ENCODE measurements at regions not wholly inside any gene's neighbourhood (a gene's known extent, or its start where the extent isn't known, plus 50 kb on each side); places are given as distances from the start of the nearest gene placed in this dataset.
"Not testable (repeated sequence)": the region's sequence is repeated elsewhere in the genome, so short reads cannot be mapped to it uniquely, and the experiment has no call there.

GRCh38 chr10:109218207-109218606 lies 705.1 kb downstream of the XPNPEP1 start:
- H3K4me3 ChIP-seq (replicated peaks; ENCODE audit: low read depth, low read length), result no peak overlapping the region
- TF ChIP-seq, protein P1, sequence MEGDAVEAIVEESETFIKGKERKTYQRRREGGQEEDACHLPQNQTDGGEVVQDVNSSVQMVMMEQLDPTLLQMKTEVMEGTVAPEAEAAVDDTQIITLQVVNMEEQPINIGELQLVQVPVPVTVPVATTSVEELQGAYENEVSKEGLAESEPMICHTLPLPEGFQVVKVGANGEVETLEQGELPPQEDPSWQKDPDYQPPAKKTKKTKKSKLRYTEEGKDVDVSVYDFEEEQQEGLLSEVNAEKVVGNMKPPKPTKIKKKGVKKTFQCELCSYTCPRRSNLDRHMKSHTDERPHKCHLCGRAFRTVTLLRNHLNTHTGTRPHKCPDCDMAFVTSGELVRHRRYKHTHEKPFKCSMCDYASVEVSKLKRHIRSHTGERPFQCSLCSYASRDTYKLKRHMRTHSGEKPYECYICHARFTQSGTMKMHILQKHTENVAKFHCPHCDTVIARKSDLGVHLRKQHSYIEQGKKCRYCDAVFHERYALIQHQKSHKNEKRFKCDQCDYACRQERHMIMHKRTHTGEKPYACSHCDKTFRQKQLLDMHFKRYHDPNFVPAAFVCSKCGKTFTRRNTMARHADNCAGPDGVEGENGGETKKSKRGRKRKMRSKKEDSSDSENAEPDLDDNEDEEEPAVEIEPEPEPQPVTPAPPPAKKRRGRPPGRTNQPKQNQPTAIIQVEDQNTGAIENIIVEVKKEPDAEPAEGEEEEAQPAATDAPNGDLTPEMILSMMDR (IDR thresholded peaks at IDR 0.05; ENCODE audit: low read depth, low read length, missing control alignments), result no peak
- no peak for DNase-seq (ENCODE audit: extremely low read depth, low read depth)

- H3K4me3 ChIP-seq (replicated peaks; ENCODE audit: low read depth, low read length), result no peak overlapping the region
- DNase-seq (ENCODE audit: extremely low read depth, low read depth), result no peak
- TF ChIP-seq, protein P1 (IDR thresholded peaks at IDR 0.05; ENCODE audit: low read depth, low read length, missing control alignments), result no peak
Observed at GRCh38 chr10:109215291-109216075, 707.8 kb downstream of the XPNPEP1 start.

GRCh38 chr10:109214891-109215290 lies 708.4 kb downstream of the XPNPEP1 start:
- not testable (repeated sequence) for DNase-seq (ENCODE audit: extremely low read depth, low read depth); H3K4me3 ChIP-seq (replicated peaks; ENCODE audit: low read depth, low read length)

DNA sequence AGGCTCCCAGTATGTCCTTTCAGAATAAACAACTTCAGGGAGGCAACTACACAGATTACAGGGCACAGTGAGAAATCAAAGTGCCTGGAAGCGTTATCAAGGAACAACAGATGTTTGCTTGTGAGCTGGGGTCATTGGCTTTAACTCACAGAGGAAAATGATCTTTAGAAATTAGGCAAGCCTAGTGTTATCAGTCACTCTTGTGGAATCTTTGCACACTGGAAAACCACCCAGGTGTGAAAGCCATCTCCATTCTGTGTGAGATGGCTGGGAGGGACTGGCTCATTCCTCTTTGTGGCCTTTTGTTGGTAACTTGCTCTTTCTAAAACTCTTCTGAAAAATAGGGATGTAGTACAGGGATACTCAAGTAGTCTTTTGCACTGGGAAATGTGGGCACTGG lies 716.0 kb downstream of the XPNPEP1 start:
- TF ChIP-seq, protein P1 (IDR thresholded peaks at IDR 0.05; ENCODE audit: low read depth, low read length, missing control alignments), result no peak
- no peak overlapping the region for H3K4me3 ChIP-seq (replicated peaks; ENCODE audit: low read depth, low read length)
- no peak for DNase-seq (ENCODE audit: extremely low read depth, low read depth)

DNA sequence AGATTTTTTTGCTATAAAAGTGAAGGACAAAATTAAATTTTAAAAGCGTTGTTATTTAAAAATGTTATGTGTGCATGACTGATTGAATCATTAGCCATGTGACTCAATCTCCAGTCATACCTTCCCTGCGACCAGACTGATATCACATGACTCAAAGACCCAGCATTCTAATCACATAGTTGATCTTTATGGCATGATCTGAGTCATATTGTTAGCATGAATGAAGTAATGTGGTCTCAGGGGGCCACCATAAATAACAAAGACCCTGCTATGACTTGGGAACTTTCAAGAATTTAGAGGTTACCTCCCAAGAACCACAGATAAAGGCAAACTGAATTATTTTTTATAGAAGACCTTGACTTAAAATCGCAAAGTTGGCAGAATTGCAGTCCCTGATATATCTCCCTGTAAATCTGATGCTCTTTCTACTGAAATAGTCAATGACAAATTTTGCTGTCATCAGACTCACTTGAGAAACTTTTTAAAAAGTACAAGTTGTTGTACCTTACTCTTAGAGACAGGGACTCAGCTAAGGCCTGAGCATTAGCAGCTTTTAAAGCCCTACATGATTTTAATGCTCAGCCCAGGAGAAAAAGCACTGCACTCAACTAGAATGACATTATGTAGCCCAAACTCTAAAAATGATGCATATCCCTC lies 717.3 kb downstream of the XPNPEP1 start:
- DNase-seq (ENCODE audit: extremely low read depth, low read depth), result peak; percentile 24
- no peak overlapping the region for H3K4me3 ChIP-seq (replicated peaks; ENCODE audit: low read depth, low read length)
- TF ChIP-seq, protein P1 (IDR thresholded peaks at IDR 0.05; ENCODE audit: low read depth, low read length, missing control alignments), result no peak

DNA sequence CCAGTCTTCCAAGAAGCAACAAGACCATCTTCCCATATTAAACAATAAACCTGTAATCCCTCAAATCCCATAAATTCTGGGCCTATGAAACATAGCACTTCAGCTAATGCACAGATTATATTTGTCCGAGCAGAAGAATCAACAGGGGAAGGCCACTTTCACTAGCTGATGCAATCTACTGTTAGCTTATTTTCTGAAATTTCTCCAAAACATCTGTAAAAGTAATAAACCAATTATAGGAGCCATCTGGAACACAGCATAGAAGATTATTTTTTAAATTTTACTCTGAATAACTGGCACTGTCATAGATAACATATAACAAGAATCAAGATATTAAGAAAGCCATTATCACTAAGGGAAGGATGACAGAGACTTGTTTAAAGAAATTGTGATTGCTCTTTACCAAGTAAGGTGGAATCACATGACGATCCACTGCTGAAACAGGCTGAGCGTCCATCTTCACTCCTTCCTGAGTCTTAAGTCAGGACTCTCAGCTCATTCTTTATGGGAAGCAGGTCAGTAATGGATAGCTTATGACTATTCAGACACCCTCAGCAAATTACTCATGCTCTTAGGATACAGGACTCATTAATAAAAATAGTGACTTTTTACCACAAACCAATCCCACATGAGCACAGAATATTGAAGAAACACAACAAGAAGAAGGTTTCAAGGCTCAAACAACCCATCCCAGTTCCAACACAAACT lies 719.5 kb downstream of the XPNPEP1 start:
- H3K4me3 ChIP-seq (replicated peaks; ENCODE audit: low read depth, low read length), result no peak overlapping the region
- TF ChIP-seq, protein P1 (IDR thresholded peaks at IDR 0.05; ENCODE audit: low read depth, low read length, missing control alignments), result no peak
- no peak for DNase-seq (ENCODE audit: extremely low read depth, low read depth)

- no peak for DNase-seq (ENCODE audit: extremely low read depth, low read depth)
- TF ChIP-seq, protein P1 (IDR thresholded peaks at IDR 0.05; ENCODE audit: low read depth, low read length, missing control alignments), result no peak
- H3K4me3 ChIP-seq (replicated peaks; ENCODE audit: low read depth, low read length), result no peak overlapping the region
Observed at GRCh38 chr10:109202111-109202510, 721.2 kb downstream of the XPNPEP1 start.
